HG03066 (cell line): ENCODE measurements at regions not wholly inside any gene's neighbourhood (a gene's known extent, or its start where the extent isn't known, plus 50 kb on each side); places are given as distances from the start of the nearest gene placed in this dataset.

ENCODE experiments used
- ATAC-seq: cut with Tn5 transposase; IDR thresholded peaks from one replicate; pipeline ENCODE4 v1.9.1; 2021; ENCODE audit warnings: low read depth; ENCODE audit not compliant: unreplicated experiment

- no peak for ATAC-seq
Measured at GRCh38 chr4:176970853-176971252, 178.1 kb upstream of the VEGFC start.

- no peak for ATAC-seq
Measured at GRCh38 chr4:176971576-176972115, 178.9 kb upstream of the VEGFC start.

- no peak for ATAC-seq
Measured at GRCh38 chr4:176979416-176979815, 186.7 kb upstream of the VEGFC start.

GRCh38 chr4:176981074-176981473 is 188.4 kb upstream of the VEGFC start:
- no peak for ATAC-seq

GRCh38 chr4:176981551-176981950 is 188.8 kb upstream of the VEGFC start:
- no peak for ATAC-seq

GRCh38 chr4:176988226-176988625 is 195.5 kb upstream of the VEGFC start:
- no peak for ATAC-seq

- ATAC-seq = no peak
Measured at GRCh38 chr4:176989186-176989585, 196.5 kb upstream of the VEGFC start.

- no peak for ATAC-seq
Measured at GRCh38 chr4:176999935-177000543, 207.3 kb upstream of the VEGFC start.

- no peak for ATAC-seq
Measured at GRCh38 chr4:177001271-177002175, 208.8 kb upstream of the VEGFC start.

GRCh38 chr4:177005674-177006230 is 213.0 kb upstream of the VEGFC start:
- ATAC-seq = no peak

GRCh38 chr4:177006331-177006730 is 213.6 kb upstream of the VEGFC start:
- ATAC-seq = no peak

- ATAC-seq = no peak
Measured at GRCh38 chr4:177008071-177008835, 215.5 kb upstream of the VEGFC start.

- ATAC-seq = no peak
Measured at GRCh38 chr4:177008836-177009501, 216.2 kb upstream of the VEGFC start.

- ATAC-seq = no peak
Measured at GRCh38 chr4:177010418-177010817, 217.7 kb upstream of the VEGFC start.

GRCh38 chr4:177012918-177013545 is 220.3 kb upstream of the VEGFC start:
- no peak for ATAC-seq

GRCh38 chr4:177016541-177017141 is 223.9 kb upstream of the VEGFC start:
- no peak for ATAC-seq

GRCh38 chr4:177023951-177024350 is 231.2 kb upstream of the VEGFC start:
- ATAC-seq = no peak

- no peak for ATAC-seq
Measured at GRCh38 chr4:177032341-177032740, 239.6 kb upstream of the VEGFC start.

GRCh38 chr4:177033135-177033534 is 240.4 kb upstream of the VEGFC start:
- no peak for ATAC-seq
